ENCODE measurements at regions not wholly inside any gene's neighbourhood (a gene's known extent, or its start where the extent isn't known, plus 50 kb on each side); places are given as distances from the start of the nearest gene placed in this dataset.

DNA sequence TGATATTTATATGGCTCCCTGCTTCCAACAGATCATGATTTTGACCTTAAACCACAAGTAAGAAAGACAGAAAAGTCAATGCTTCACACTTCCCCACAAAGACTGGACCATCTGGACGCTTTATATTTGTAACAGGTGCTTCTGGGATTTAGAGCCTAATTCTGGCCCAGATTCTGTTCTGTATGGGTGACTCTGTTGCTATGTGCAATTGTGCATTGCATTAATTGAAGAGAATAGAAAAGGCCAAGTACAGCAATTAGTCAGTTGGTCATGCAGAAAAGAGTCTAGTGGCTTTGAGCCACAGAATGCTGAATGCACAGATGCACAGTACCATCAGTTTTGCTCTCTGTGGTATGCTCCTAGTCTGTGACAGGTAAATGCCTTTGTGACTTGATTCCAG is 657.4 kb upstream of the ATXN8OS start:
- DNase-seq (ENCODE audit: low spot score) = no peak
- no peak overlapping the region for H3K27ac Mint-ChIP-seq
- H3K4me1 Mint-ChIP-seq (ENCODE audit: low read depth) = no peaks in the 10 kb centered on the region
- no peaks in the 10 kb centered on the region for H3K27me3 Mint-ChIP-seq (ENCODE audit: low read depth)
- no peaks in the 10 kb centered on the region for H3K36me3 Mint-ChIP-seq (ENCODE audit: low read depth)
- H3K9me3 Mint-ChIP-seq = peaks cover 22% of the 10 kb centered on the region
- H3K4me3 Mint-ChIP-seq = no peak overlapping the region

DNA sequence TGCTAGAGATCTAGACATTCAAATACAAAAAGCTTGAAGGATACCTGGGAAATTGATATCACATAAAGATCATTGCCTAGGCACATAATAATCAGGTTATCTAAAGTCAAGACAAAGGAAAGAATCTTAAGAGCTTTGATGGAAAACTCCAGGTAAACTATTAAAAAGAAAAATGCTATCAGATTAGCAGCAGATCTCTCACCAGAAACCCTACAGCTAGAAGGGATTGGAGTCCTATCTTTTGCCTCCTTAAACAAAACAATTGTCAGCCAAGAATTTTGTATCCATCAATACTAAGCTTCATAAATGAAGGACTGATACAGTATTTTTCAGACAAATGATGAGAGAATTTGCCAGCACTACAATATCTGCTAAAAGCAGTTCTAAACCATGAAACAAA is 682.4 kb upstream of the ATXN8OS start:
- Mint-ChIP-seq H3K27me3 (ENCODE audit: low read depth) (no peaks in the 10 kb centered on the region), H3K9me3 (peaks cover 71% of the 10 kb centered on the region), H3K4me1 (ENCODE audit: low read depth) (no peaks in the 10 kb centered on the region)

DNA sequence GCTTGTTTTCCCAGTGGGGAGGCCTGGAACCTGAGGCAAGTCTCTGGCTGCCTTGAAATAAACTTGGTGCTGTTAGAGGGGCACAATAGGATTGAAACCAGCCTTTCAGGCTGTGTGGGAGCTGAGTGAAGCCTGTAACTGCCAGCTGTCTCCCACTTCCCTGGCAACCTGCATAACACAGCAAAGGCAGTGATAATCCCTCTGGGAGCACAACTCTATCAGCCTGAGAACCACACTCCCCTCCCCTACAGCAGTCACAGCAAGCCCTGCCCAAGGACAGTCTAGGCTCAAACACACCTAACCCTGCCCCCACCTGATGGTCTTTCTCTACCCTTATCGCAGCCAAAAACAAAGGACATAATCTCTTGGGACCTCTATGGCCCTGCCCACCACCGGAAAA is 683.8 kb upstream of the ATXN8OS start:
- Mint-ChIP-seq H3K27me3 (ENCODE audit: low read depth) (no peaks in the 10 kb centered on the region), H3K4me1 (ENCODE audit: low read depth) (no peaks in the 10 kb centered on the region)

More for the DNA sequence above, 682.4 kb upstream of the ATXN8OS start:
- H3K36me3 Mint-ChIP-seq (ENCODE audit: low read depth) = no peaks in the 10 kb centered on the region
- H3K4me3 Mint-ChIP-seq = no peak overlapping the region
- no peak for DNase-seq (ENCODE audit: low spot score)
- no peak overlapping the region for H3K27ac Mint-ChIP-seq

DNA sequence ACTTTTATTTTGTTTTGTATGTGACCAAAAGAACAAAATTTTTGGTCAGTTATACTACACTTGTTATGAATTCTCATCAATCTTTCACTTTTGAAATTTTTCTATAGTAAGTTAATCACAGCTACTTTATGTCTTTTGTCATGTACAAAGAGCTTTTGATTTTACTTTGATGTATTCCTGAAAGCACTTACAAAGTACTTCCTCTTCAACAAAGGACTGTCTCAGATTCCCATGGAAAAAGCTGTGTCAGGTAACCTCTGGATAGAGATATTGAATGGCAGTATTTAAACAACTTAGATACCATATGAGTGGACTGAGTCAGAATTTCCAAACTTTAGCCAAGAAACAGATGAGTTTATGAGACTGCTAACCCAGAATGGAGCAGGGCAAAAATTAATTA is 689.3 kb upstream of the ATXN8OS start:
- Mint-ChIP-seq H3K27ac (no peak overlapping the region), H3K27me3 (ENCODE audit: low read depth) (no peaks in the 10 kb centered on the region), H3K4me1 (ENCODE audit: low read depth) (no peaks in the 10 kb centered on the region), H3K36me3 (ENCODE audit: low read depth) (no peaks in the 10 kb centered on the region), H3K9me3 (peaks cover 31% of the 10 kb centered on the region), H3K4me3 (no peak overlapping the region)
- DNase-seq (ENCODE audit: low spot score) = no peak

More for the DNA sequence above, 683.8 kb upstream of the ATXN8OS start:
- Mint-ChIP-seq H3K36me3 (ENCODE audit: low read depth) (no peaks in the 10 kb centered on the region), H3K9me3 (peaks cover 67% of the 10 kb centered on the region), H3K27ac (no peak overlapping the region), H3K4me3 (no peak overlapping the region)
- no peak for DNase-seq (ENCODE audit: low spot score)

DNA sequence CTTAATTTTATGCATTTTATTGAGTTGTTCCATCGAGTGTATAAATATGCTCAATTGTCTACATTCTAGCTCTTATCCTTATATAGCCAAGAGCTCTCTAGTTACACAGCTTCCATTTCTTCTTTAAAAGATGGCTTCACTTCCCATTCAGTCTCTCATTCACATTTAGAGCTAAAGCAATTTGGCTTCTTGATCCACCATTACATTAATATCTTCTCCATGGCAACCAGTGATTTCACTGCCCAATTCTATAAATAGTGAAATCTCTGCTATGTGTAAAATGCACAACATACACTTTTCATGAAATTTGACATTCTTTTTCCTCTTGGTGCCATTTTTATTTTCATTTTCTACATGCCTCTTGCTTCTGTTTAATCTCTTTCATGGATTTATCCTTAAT is 696.9 kb upstream of the ATXN8OS start:
- no peak for DNase-seq (ENCODE audit: low spot score)
- Mint-ChIP-seq H3K36me3 (ENCODE audit: low read depth) (no peaks in the 10 kb centered on the region), H3K27me3 (ENCODE audit: low read depth) (no peaks in the 10 kb centered on the region), H3K27ac (no peak overlapping the region), H3K9me3 (peaks cover 37% of the 10 kb centered on the region), H3K4me3 (no peak overlapping the region), H3K4me1 (ENCODE audit: low read depth) (no peaks in the 10 kb centered on the region)

DNA sequence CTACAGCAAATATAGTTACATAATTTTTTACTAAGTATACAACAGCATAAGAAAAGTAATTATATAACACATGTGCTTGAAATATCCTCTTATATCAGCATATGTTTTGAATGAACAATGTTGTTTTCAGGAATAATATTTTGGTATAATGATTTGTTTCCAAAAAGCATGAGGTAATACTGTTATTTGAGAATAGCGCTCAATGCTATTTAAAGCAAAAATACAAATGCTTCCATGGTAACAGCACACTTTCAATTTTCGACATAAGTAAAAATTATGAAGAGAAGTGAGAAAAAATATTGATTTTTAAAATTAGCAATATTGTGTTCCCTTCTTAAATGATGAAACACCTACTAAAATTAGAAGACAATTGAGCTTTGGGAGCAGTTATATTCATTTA is 715.9 kb upstream of the ATXN8OS start:
- peaks cover 31% of the 10 kb centered on the region for H3K9me3 Mint-ChIP-seq
- H3K4me3 Mint-ChIP-seq = no peak overlapping the region
- H3K27ac Mint-ChIP-seq = no peak overlapping the region
- no peaks in the 10 kb centered on the region for H3K27me3 Mint-ChIP-seq (ENCODE audit: low read depth)
- DNase-seq (ENCODE audit: low spot score) = no peak
- no peaks in the 10 kb centered on the region for H3K36me3 Mint-ChIP-seq (ENCODE audit: low read depth)
- no peaks in the 10 kb centered on the region for H3K4me1 Mint-ChIP-seq (ENCODE audit: low read depth)

DNA sequence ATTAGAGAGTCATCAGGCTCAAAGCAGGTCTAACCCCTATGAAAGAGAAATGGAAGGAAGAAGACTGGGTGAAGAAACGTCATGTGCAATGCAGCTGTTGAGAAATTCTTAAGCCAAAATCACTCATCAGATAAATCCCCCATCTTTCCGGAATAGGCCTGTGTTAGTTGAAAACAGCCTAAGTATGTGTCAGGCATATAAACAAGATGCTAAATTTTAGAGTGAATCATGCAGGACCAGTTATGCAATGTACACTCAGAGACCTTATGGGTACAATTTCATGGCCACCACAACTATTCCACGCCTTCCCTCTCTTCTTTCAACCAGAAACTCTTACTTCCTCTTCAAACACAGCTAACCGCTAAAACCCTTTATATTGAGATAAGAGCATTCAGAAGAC is 717.7 kb upstream of the ATXN8OS start:
- no peak overlapping the region for H3K4me3 Mint-ChIP-seq
- H3K27ac Mint-ChIP-seq = no peak overlapping the region
- no peaks in the 10 kb centered on the region for H3K27me3 Mint-ChIP-seq (ENCODE audit: low read depth)
- H3K9me3 Mint-ChIP-seq = peaks cover 29% of the 10 kb centered on the region
- no peak for DNase-seq (ENCODE audit: low spot score)
- no peaks in the 10 kb centered on the region for H3K4me1 Mint-ChIP-seq (ENCODE audit: low read depth)
- H3K36me3 Mint-ChIP-seq (ENCODE audit: low read depth) = no peaks in the 10 kb centered on the region

DNA sequence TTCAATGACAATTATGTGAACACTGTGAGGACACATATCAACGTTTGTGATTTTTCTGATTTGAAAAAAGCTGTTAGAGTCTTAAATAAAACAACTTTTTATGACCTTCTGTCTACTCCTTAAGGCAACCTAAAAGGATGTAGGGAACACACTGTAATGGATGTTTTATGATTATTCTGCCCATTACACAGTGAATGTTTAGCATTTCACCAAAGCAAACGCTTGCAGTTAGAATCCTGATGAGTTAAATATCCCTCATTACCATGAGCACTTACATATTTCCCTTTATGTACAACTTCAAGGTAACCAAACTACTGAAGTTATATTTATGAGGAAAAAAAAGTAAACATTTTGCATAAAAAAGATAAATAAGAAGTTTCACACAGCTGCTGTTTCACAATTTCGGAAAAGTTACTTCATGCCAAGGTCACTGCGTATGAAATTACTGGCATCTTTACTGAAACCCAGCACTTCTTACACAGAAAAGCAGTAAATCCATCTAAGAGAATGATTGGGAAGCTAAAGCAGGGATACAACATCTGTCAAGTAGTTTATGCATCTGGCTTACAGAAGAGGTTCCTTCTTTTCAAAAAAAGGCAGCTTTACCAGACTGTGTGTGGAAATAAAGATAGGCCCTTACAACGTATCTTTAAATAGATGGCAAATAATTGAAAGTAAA is 733.7 kb upstream of the ATXN8OS start:
- Mint-ChIP-seq H3K9me3 (peaks cover 33% of the 10 kb centered on the region), H3K4me3 (no peak overlapping the region), H3K4me1 (ENCODE audit: low read depth) (no peaks in the 10 kb centered on the region), H3K27ac (no peak overlapping the region), H3K36me3 (ENCODE audit: low read depth) (no peaks in the 10 kb centered on the region), H3K27me3 (ENCODE audit: low read depth) (no peaks in the 10 kb centered on the region)
- no peak for DNase-seq (ENCODE audit: low spot score)

DNA sequence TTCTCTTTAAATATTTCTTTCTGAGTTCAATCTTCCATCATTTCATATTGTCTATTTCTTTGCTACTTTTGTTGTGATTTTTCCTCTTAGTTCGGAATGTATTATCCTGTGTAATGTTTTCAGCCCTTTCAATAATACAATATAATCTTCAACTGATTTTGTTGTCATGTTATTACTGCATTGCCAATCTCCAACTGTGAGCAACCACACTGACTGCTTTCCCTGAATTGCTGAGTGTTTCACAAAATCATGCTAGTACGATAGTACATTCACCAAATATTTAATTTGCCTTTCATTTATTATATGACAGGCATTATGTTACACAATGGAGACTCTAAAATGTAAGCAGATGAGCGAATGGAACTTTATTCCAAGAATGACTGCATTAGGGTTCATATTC is 744.3 kb upstream of the ATXN8OS start:
- H3K27me3 Mint-ChIP-seq (ENCODE audit: low read depth) = no peaks in the 10 kb centered on the region
- H3K9me3 Mint-ChIP-seq = peaks cover 44% of the 10 kb centered on the region
- DNase-seq (ENCODE audit: low spot score) = no peak
- H3K36me3 Mint-ChIP-seq (ENCODE audit: low read depth) = no peaks in the 10 kb centered on the region
- no peak overlapping the region for H3K27ac Mint-ChIP-seq
- no peak overlapping the region for H3K4me3 Mint-ChIP-seq
- no peaks in the 10 kb centered on the region for H3K4me1 Mint-ChIP-seq (ENCODE audit: low read depth)

DNA sequence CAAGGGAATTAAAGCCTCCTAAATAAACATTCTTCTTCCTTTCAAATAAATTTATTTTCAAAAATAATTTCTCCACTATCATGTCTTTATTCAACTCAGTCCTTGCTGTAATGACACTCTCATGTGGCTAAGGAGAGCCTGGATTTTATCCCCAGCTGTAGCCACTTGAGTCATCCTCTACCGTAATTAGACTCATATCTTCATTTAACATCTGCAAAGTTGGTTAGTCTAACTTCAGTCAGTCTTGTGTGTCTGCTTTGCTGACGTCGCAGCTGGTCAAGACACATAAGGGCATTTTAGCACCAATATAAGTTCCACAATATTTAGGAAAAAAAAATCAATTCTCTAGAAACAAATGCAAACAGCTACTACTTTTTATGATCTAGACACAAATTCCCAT is 776.4 kb upstream of the ATXN8OS start:
- Mint-ChIP-seq H3K9me3 (peaks cover 38% of the 10 kb centered on the region), H3K4me1 (ENCODE audit: low read depth) (no peaks in the 10 kb centered on the region), H3K27ac (no peak overlapping the region), H3K4me3 (no peak overlapping the region), H3K36me3 (ENCODE audit: low read depth) (no peaks in the 10 kb centered on the region), H3K27me3 (ENCODE audit: low read depth) (no peaks in the 10 kb centered on the region)
- no peak for DNase-seq (ENCODE audit: low spot score)

DNA sequence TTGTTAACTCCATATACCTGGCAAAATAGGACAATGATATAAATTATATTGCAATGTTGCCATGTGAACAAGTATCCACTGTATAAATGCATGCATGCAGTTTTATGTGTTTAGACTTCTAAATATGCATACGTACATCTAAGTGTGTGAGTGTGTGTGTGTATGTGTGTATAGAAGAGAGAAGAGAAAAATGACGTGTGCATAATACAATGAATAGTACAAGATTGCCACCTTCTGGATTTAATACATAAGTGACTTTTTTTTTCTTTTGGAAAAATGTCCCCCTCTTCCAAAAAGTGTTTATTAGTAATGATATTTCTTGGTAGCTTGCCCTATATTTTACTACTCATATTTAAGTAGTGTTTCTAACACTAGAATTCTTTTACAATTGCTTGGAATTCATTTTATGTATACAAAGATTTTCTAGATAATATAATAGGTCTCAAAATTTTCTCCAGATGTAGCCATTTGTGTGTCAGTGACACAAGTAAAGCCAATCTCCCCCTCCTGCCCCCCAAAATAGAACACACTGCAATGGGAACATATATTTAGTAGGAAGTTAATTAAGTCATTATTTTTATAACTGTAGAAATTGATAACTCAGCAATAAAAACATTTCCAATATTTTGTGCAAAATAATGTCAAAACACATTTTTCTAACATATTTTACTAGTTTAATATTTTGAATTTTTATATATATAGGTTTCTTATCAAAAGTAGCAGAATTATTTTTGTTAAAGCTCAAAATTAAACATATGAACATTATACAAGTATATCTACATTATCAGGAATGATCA is 783.3 kb upstream of the ATXN8OS start:
- Mint-ChIP-seq H3K4me3 (no peak overlapping the region), H3K27ac (no peak overlapping the region), H3K9me3 (peaks cover 18% of the 10 kb centered on the region), H3K4me1 (ENCODE audit: low read depth) (no peaks in the 10 kb centered on the region), H3K36me3 (ENCODE audit: low read depth) (no peaks in the 10 kb centered on the region), H3K27me3 (ENCODE audit: low read depth) (no peaks in the 10 kb centered on the region)
- DNase-seq (ENCODE audit: low spot score) = no peak

DNA sequence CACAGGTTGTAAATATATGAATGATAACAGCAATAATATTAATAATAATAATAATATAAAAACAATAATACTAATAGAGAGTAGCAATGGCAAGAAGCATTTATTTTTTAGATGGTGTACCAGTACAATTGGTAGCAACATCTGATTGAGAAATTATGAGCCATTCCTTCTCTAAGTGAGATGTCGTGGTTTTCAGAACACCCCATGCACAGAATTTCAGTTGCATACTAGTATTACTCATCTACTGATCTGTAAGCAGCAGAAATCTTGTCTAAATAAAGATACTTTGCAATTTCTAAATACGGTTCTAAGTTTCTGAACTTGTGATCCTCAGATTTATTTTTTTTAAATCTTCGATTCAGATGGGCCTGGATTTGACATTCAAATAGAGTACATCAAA is 788.0 kb upstream of the ATXN8OS start:
- H3K36me3 Mint-ChIP-seq (ENCODE audit: low read depth) = no peaks in the 10 kb centered on the region
- no peaks in the 10 kb centered on the region for H3K27me3 Mint-ChIP-seq (ENCODE audit: low read depth)
- H3K27ac Mint-ChIP-seq = no peak overlapping the region

DNA sequence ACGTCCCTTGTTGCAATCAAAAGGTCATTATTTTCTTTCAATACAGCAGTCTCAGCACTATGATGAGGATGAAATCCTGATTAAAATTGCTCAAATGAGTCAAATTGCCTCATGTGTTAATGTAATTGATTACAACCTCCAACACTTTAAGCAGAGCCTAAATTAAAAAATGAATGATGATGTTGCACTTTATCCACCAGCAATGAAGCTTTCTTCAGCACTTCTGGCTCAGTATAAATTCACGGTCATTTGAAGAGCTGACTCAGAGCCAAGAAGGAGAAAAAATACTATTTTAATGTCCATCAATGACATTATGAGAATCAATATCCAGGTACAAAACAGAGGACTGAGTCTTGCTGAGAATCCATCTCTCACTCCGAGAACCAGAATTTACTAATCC is 792.6 kb upstream of the ATXN8OS start:
- no peak overlapping the region for H3K27ac Mint-ChIP-seq
- DNase-seq (ENCODE audit: low spot score) = no peak
- no peak overlapping the region for H3K4me3 Mint-ChIP-seq
- H3K27me3 Mint-ChIP-seq (ENCODE audit: low read depth) = no peaks in the 10 kb centered on the region
- H3K36me3 Mint-ChIP-seq (ENCODE audit: low read depth) = no peaks in the 10 kb centered on the region
- H3K4me1 Mint-ChIP-seq (ENCODE audit: low read depth) = no peaks in the 10 kb centered on the region
- peaks cover 27% of the 10 kb centered on the region for H3K9me3 Mint-ChIP-seq

More for the DNA sequence above, 788.0 kb upstream of the ATXN8OS start:
- no peak overlapping the region for H3K4me3 Mint-ChIP-seq
- H3K9me3 Mint-ChIP-seq = peaks cover 13% of the 10 kb centered on the region
- no peaks in the 10 kb centered on the region for H3K4me1 Mint-ChIP-seq (ENCODE audit: low read depth)
- no peak for DNase-seq (ENCODE audit: low spot score)

DNA sequence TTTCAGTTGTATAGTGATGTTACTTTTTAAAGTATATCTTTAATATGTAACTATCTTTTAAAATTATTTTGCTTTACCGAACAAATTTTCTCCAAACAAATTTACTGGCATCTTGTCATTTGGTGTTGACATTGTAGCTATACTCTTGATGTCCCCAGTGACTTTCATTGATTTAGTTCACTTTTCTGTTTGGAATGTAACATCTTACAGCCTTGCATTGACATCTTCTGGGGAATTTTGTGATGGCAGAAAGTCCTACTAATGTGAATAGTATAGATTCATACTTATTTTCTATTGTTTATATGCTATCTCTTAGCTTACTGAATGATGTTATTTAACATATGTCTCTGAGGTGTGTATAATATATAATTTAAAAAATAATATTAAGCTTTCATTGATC is 800.9 kb upstream of the ATXN8OS start:
- H3K9me3 Mint-ChIP-seq = peaks cover 21% of the 10 kb centered on the region

More for the DNA sequence above, 800.9 kb upstream of the ATXN8OS start:
- DNase-seq (ENCODE audit: low spot score) = no peak
- Mint-ChIP-seq H3K36me3 (ENCODE audit: low read depth) (no peaks in the 10 kb centered on the region), H3K4me1 (ENCODE audit: low read depth) (no peaks in the 10 kb centered on the region), H3K27ac (no peak overlapping the region), H3K27me3 (ENCODE audit: low read depth) (no peaks in the 10 kb centered on the region), H3K4me3 (no peak overlapping the region)

Data from T-helper 2 cell treated with Interferon-gamma antibody and Interleukin-4, amounts not matched to agents 5 μg/mL and 100 μg/mL, for 36 hours (primary cell).